Immature natural killer cell (primary cell): ENCODE measurements at regions not wholly inside any gene's neighbourhood (a gene's known extent, or its start where the extent isn't known, plus 50 kb on each side); places are given as distances from the start of the nearest gene placed in this dataset.
"Not testable (repeated sequence)": the region's sequence is repeated elsewhere in the genome, so short reads cannot be mapped to it uniquely, and the experiment has no call there.

Experiments
- DNase-seq, 3 donors: peaks; one replicate each; pipeline ENCODE4 v3.0.0; 2022; ENCODE audit warnings: mixed read lengths in 1 of 3
- H3K27ac Mint-ChIP-seq, 6 donors: one replicate each; pipeline ENCODE4 v1.8.0; 2020; ENCODE audit warnings: mixed read lengths in 6 of 6, mild to moderate bottlenecking in 5 of 6, inconsistent platforms in 4 of 6, moderate library complexity in 3 of 6
- H3K27me3 Mint-ChIP-seq, 3 donors: one replicate each; pipeline ENCODE4 v1.8.0; 2020 to 2021; ENCODE audit warnings: low read depth in 3 of 3, mild to moderate bottlenecking in 3 of 3, mixed read lengths in 3 of 3, moderate library complexity in 3 of 3, inconsistent platforms in 1 of 3
- H3K36me3 Mint-ChIP-seq, 3 donors: one replicate each; pipeline ENCODE4 v1.8.0; 2020; ENCODE audit warnings: mixed read lengths in 3 of 3, inconsistent platforms in 2 of 3, mild to moderate bottlenecking in 2 of 3
- H3K4me1 Mint-ChIP-seq, 2 donors: one replicate each; pipeline ENCODE4 v1.8.0; 2020; ENCODE audit warnings: inconsistent platforms in 2 of 2, mild to moderate bottlenecking in 2 of 2, mixed read lengths in 2 of 2, moderate library complexity in 1 of 2
- H3K4me3 Mint-ChIP-seq, 5 donors: one replicate each; pipeline ENCODE4 v1.8.0; 2020; ENCODE audit warnings: mild to moderate bottlenecking in 5 of 5, mixed read lengths in 5 of 5, inconsistent platforms in 3 of 5, moderate library complexity in 3 of 5
- H3K9me3 Mint-ChIP-seq, 6 donors: one replicate each; pipeline ENCODE4 v1.8.0; 2020; ENCODE audit warnings: mild to moderate bottlenecking in 6 of 6, mixed read lengths in 6 of 6, inconsistent platforms in 4 of 6, moderate library complexity in 3 of 6

DNA sequence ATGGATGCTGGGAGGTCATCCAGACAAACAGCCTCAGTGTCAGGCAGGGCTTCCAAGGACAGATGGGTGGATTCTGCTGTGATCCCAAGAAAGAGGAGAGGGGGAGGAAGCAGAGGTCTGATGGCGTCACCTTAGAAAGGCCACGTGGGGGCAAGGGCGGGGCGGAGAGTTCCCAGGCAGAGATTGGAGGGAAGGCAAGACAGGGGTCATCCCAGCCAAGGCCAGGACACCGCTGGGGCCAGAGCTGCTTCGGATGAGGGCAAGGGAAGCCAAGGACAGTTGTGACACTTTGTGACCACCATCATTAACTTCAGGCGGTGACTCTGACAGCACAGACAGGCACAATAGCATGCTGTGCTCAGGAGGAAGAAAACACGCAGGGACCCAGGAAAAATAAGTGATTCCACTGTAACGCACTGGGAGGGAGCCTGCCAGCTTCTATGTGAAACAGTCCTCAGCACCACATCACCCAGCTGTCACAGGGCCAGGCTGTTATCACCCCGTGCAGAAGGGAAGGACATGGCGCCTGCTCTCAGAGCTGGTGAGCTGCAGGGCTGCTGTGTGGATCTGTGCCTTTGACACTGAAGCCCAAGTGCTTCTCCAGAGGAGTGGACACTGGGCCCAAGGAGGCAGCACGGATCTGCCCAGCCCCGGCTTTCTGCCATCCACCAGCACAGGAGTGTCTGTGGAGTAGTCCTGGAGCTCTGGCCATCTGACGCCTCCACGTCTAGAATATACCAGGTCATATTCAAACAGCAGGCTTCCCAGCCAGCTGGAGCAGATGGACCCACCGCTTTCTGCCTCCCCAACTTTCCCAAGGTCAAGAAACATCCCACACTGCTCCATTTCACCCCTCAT is 204.1 kb downstream of the NDUFA10 start:
- no peak for DNase-seq
- Mint-ChIP-seq H3K4me3 (no peak overlapping the region), H3K9me3 (no peaks in the 10 kb centered on the region), H3K36me3 (no peaks in the 10 kb centered on the region), H3K4me1 (no peaks in the 10 kb centered on the region), H3K27me3 (peaks cover 3 to 9% (median 8%) of the 10 kb centered on the region in 3 donors), H3K27ac (peak overlapping the region in 1 of 6 donors; percentile 6)

DNA sequence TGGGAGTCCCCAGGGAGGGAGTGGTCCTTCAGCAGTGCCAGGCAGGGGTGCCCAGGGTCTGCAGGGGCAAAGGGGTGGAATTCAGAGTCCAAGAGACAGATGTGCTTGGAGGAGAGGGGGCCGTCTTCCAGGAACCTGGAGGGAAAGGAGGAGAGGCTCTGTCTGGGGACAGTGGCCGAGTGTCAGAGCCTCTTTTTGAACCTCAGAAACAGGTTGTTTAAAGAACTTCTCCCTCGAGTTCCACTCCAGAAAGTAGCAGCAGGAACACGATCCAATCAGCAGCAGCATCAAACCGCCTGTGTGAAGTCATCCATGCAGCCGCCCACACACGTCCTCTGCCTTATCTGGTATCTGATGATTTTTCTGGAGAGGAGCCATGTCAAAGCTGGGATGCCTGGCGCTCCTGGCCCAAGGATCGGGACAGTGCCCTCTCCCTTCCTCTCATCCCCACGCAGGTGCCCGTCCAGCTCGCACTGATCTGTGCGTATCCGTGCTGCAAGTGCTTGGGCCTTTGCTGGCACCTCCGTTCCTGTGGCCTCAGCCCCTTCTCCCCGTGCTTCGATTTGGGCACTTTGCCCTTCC is 205.1 kb downstream of the NDUFA10 start:
- no peak for DNase-seq
- H3K27ac Mint-ChIP-seq, result no peak overlapping the region

DNA sequence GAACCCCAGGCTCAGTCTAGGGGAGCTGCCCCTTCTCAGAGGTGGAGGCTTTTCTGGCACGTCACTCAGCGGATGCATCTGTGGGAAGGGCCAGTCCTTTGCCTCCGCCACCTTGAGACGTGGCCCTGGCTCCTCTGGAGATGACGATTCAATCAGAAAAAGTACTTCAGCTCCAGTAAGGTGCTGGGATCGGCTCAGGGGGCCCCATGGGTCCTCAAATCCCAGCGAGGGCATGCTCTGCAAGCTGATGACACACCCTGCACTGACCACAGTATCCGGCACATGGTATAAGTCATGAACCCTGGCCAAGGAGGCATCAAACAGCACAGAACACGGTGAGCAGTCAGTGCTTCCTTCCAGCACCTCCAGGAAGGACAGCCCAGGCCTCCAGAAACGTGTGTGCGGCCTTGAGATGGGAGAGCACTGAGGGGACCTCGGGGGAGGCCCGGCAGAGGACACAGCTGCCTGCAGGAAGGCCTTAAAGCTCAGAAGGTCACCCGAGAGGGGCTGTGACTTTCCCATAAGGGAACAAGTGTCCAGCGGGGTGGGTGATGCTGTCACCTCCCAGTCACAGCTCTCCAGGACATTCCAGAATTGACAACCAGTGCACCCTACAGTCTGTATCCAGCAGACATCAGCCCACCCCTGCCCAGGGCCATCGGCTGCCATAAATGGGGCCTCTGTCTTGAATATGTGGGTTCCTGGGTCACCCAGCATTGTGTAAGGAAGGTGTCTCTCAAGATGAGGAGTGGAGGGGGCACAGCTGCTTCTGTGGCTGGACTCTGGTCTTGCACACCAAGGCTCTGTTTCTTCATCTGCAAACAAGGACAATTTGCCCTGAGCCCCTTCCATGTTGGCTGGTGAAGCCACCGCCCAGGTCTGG is 205.8 kb downstream of the NDUFA10 start:
- DNase-seq, result no peak
- Mint-ChIP-seq H3K27ac (no peak overlapping the region), H3K4me1 (no peaks in the 10 kb centered on the region)

More for the DNA sequence above, 205.1 kb downstream of the NDUFA10 start:
- no peaks in the 10 kb centered on the region for H3K9me3 Mint-ChIP-seq
- H3K4me1 Mint-ChIP-seq, result no peaks in the 10 kb centered on the region
- H3K4me3 Mint-ChIP-seq, result no peak overlapping the region
- peaks cover 3 to 10% (median 10%) of the 10 kb centered on the region in 3 donors for H3K27me3 Mint-ChIP-seq
- H3K36me3 Mint-ChIP-seq, result no peaks in the 10 kb centered on the region

GRCh38 chr2:239818531-239819011 is 206.6 kb downstream of the NDUFA10 start:
- peaks cover 3 to 13% (median 11%) of the 10 kb centered on the region in 3 donors for H3K27me3 Mint-ChIP-seq

More for the DNA sequence above, 205.8 kb downstream of the NDUFA10 start:
- Mint-ChIP-seq H3K36me3 (no peaks in the 10 kb centered on the region), H3K4me3 (no peak overlapping the region), H3K27me3 (peaks cover 3 to 10% (median 9%) of the 10 kb centered on the region in 3 donors), H3K9me3 (no peaks in the 10 kb centered on the region)

DNA sequence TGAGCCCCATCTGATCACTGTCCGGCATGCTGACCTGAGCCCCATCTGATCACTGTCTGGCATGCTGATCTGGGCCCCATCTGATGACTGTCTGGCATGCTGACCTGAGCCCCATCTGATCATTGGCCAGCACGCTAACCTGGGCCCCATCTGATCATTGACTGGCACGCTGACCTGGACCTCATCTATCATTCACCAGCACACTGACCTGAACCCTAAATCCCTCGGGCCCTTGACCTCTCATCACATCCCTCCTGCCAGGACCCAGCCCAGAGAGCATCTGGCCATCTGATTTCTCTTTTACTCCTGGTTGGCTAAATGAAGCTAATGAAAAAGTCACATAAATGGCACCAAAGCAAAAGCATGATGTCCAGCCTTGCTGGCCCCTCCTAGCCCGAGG is 207.1 kb downstream of the NDUFA10 start:
- Mint-ChIP-seq H3K4me1 (no peaks in the 10 kb centered on the region), H3K4me3 (no peak overlapping the region), H3K27ac (no peak overlapping the region), H3K27me3 (peaks cover 3 to 13% (median 11%) of the 10 kb centered on the region in 3 donors), H3K9me3 (no peaks in the 10 kb centered on the region), H3K36me3 (no peaks in the 10 kb centered on the region)
- no peak for DNase-seq

More at GRCh38 chr2:239818531-239819011, 206.6 kb downstream of the NDUFA10 start:
- H3K4me3 Mint-ChIP-seq, result no peak overlapping the region
- no peaks in the 10 kb centered on the region for H3K4me1 Mint-ChIP-seq
- H3K27ac Mint-ChIP-seq, result peak overlapping the region in 1 of 6 donors; percentile 17
- no peak for DNase-seq
- no peaks in the 10 kb centered on the region for H3K9me3 Mint-ChIP-seq
- H3K36me3 Mint-ChIP-seq, result no peaks in the 10 kb centered on the region

- not testable (repeated sequence) for H3K36me3 Mint-ChIP-seq, DNase-seq, H3K4me3 Mint-ChIP-seq, H3K4me1 Mint-ChIP-seq, H3K27ac Mint-ChIP-seq, H3K9me3 Mint-ChIP-seq
- H3K27me3 Mint-ChIP-seq, result peaks cover 3 to 11% (median 10%) of the 10 kb centered on the region in 3 donors
Measured at GRCh38 chr2:239817468-239818031, 207.6 kb downstream of the NDUFA10 start.

DNA sequence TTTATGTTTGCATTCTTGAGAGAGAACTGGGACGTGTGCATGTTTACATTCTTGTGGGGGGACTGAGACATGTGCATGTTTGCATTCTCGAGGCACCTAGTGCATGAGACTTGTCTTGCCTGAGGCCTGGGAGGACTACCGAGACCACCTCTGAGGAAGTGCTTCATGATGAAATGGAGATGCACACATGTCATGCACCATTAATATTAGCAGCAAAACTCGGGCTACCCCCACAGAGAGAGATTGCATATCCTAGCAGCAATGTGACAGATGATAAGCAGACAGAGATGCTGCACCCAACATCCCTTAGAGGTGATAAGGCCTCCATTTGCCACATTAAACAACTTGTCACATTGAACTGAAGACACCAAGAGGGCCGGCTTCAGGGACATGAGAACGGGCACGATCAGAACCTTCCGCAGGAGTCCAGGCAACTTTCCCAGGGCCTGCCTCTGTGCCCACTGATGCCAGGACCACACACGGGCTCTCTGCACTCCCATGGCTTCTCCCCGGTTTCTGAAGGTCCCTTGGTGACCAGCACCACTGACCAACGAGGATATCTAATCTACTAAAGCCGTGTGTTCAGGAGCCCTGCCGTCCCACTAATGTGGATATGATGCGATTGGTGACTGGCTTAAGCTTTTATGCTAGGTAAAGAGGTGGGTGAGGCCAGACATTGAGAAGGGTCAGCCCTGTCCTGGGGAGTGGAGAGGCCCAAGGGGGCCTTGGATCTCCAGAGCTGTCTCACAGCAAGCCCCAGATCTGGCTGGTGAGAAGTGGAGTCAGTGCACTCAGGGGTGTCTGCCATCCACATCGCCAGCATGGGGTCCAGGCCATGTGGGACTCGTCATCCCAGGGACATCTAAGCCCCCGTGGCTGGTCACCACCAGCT is 208.3 kb downstream of the NDUFA10 start:
- DNase-seq, result no peak
- no peaks in the 10 kb centered on the region for H3K9me3 Mint-ChIP-seq
- no peaks in the 10 kb centered on the region for H3K36me3 Mint-ChIP-seq
- H3K27me3 Mint-ChIP-seq, result peaks cover 3 to 10% (median 7%) of the 10 kb centered on the region in 3 donors
- no peak overlapping the region for H3K4me3 Mint-ChIP-seq
- H3K27ac Mint-ChIP-seq, result no peak overlapping the region
- H3K4me1 Mint-ChIP-seq, result no peaks in the 10 kb centered on the region

DNA sequence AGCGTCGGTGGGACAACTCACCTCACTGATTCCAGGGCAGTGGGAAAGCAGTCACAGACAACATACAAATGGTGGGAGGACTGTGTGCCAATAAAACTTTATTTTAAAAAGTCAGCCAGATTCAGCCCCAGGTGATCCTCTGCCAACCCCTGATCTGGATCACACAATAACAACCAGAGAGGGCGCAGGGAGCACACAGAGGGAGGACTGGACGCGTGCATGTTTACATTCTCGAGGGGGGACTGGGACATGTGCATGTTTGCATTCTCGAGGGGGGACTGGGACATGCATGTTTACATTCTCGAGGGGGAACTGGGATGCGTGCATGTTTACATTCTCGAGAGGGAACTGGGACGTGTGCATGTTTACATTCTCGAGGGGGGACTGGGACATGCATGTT is 209.5 kb downstream of the NDUFA10 start:
- Mint-ChIP-seq H3K27ac (no peak overlapping the region), H3K27me3 (peaks cover 2 to 10% (median 7%) of the 10 kb centered on the region in 3 donors), H3K4me3 (no peak overlapping the region), H3K9me3 (no peaks in the 10 kb centered on the region), H3K36me3 (no peaks in the 10 kb centered on the region), H3K4me1 (no peaks in the 10 kb centered on the region)
- no peak for DNase-seq

DNA sequence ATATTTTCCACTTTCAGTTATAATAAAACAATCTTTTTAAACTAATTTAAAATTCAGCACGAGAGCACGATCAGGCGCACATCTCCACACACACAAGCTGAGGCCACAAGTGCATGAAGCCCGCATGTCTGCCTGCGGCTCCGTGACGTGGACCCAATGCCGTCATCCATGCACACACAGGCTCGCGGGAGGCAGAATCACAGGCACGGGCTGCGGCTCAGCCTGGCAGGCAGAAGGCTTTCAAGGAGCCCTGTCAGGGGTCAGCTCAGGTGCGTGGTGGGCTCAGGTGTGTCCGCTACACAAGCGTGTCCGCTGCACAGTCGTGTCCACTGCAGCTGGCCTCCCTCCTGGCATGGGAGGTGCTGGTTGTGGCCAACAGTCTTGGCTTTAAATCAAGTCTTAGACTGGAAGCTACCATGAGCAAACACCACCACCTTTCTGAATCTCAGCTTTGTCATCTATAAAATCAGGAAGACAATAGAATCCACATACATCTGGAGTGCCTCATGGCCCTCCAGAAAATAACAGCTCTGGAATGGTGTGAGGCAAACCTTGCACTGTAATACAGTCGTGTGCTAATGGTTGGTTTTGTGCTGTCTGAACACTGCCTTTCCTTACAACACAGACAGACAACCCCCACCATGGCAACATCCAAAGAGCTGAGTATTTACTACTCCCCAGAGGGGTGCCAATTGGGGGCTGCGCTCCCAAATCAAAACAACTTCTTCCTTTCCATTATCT is 210.1 kb downstream of the NDUFA10 start:
- no peaks in the 10 kb centered on the region for H3K36me3 Mint-ChIP-seq
- H3K27me3 Mint-ChIP-seq, result peaks cover 1 to 7% (median 6%) of the 10 kb centered on the region in 3 donors
- no peak for DNase-seq
- H3K4me1 Mint-ChIP-seq, result no peaks in the 10 kb centered on the region
- H3K4me3 Mint-ChIP-seq, result no peak overlapping the region
- H3K27ac Mint-ChIP-seq, result no peak overlapping the region
- H3K9me3 Mint-ChIP-seq, result no peaks in the 10 kb centered on the region

- Mint-ChIP-seq H3K4me3 (no peak overlapping the region), H3K27ac (no peak overlapping the region), H3K9me3 (no peaks in the 10 kb centered on the region), H3K4me1 (no peaks in the 10 kb centered on the region), H3K36me3 (no peaks in the 10 kb centered on the region), H3K27me3 (peaks cover 0 to 7% (median 6%) of the 10 kb centered on the region in 3 donors)
- no peak for DNase-seq
Measured at GRCh38 chr2:239814116-239814860, 210.9 kb downstream of the NDUFA10 start.

DNA sequence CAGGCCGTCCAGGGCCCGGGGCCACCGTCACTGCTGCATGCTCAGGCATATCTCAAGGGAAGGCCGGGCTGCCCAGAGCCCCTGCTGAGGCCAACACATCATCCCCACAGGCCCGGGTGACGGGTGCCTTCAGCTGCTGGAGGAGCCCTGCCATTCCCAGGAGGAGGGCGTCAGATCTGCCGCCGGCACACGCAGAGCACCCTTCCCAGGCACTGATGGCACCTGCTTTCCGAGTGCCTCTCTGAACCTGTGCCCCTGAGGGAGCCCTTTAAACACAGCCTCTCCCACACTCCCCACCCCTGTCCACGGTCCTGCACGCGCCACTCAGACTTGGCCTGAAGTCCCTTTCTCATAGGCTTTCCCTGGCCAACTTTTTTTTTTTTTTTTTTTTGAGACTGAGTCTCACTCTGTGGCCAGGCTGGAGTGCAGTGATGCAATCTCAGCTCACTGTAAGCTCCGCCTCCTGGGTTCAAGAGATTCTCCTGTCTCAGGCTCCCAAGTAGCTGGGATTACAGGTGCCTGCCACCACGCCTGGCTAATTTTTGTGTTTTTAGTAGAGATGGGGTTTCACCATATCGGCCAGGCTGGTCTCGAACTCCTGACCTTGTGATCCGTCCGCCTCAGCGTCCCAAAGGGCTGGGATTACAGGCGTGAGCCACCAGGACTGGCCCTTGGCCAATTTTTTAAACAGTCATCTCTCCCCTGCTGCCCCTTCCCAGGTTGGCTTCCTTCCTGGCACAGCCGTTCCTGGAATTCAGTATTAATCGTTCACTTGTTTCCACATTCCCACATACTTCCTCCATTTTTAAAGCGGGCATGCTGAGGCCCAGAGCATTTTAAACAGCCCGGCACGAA is 211.7 kb downstream of the NDUFA10 start:
- no peaks in the 10 kb centered on the region for H3K4me1 Mint-ChIP-seq
- no peak overlapping the region for H3K4me3 Mint-ChIP-seq
- no peaks in the 10 kb centered on the region for H3K9me3 Mint-ChIP-seq
- no peak for DNase-seq
- no peak overlapping the region for H3K27ac Mint-ChIP-seq
- H3K27me3 Mint-ChIP-seq, result peaks cover 2 to 9% (median 6%) of the 10 kb centered on the region in 3 donors
- no peaks in the 10 kb centered on the region for H3K36me3 Mint-ChIP-seq
